Natural killer cell (primary cell): ENCODE measurements at regions not wholly inside any gene's neighbourhood (a gene's known extent, or its start where the extent isn't known, plus 50 kb on each side); places are given as distances from the start of the nearest gene placed in this dataset.

Experiments used
- ATAC-seq, 3 donors: fragments of 150-1000 bp in 2 of 3; fragments of 200-7000 bp in 1 of 3; cut with Tn5 transposase; 1 replicate in 1 of 3; 2 replicates in 2 of 3; pipeline ENCODE4 v1.10.0; 2021; ENCODE audit warnings: mild to moderate bottlenecking in 2 of 3, moderate library complexity in 2 of 3
- DNase-seq, 2 donors: peaks; one replicate each; pipeline versions ENCODE4 v3.0.0 to v3.0.0-alpha.2; 2013 to 2021; ENCODE audit warnings: mixed read lengths in 1 of 2
- H3K27ac ChIP-seq: one replicate; pipeline ENCODE4 v1.5.1; 2013; ENCODE audit warnings: mild to moderate bottlenecking, low read length
- H3K27me3 ChIP-seq: one replicate; pipeline ENCODE4 v1.6.1; 2013; ENCODE audit warnings: low read length; ENCODE audit not compliant: control insufficient read depth, insufficient read depth
- H3K36me3 ChIP-seq: one replicate; pipeline ENCODE4 v1.6.1; 2013; ENCODE audit warnings: low read length; ENCODE audit not compliant: control insufficient read depth, insufficient read depth
- H3K4me1 ChIP-seq: one replicate; pipeline ENCODE4 v1.6.1; 2013; ENCODE audit warnings: low read length; ENCODE audit not compliant: control insufficient read depth, insufficient read depth
- H3K4me3 ChIP-seq: one replicate; pipeline ENCODE4 v1.5.1; 2013; ENCODE audit warnings: low read length
- H3K9me3 ChIP-seq: one replicate; pipeline ENCODE4 v1.6.1; 2013; ENCODE audit warnings: low read length; ENCODE audit not compliant: control insufficient read depth, insufficient read depth
- H3K27ac Mint-ChIP-seq, 2 donors: one replicate each; pipeline ENCODE4 v1.8.0; 2022; ENCODE audit warnings: mild to moderate bottlenecking in 2 of 2, mixed read lengths in 2 of 2, moderate library complexity in 1 of 2
- H3K27me3 Mint-ChIP-seq, 2 donors: one replicate each; pipeline ENCODE4 v1.8.0; 2022; ENCODE audit warnings: low read depth in 2 of 2, mixed read lengths in 2 of 2
- H3K36me3 Mint-ChIP-seq: one replicate; pipeline ENCODE4 v1.8.0; 2022; ENCODE audit warnings: mixed read lengths
- H3K4me1 Mint-ChIP-seq, 2 donors: one replicate each; pipeline ENCODE4 v1.8.0; 2022; ENCODE audit warnings: mixed read lengths in 2 of 2
- H3K4me3 Mint-ChIP-seq: one replicate; pipeline ENCODE4 v1.8.0; 2022; ENCODE audit warnings: mild to moderate bottlenecking, moderate library complexity, mixed read lengths
- H3K9me3 Mint-ChIP-seq, 2 donors: one replicate each; pipeline ENCODE4 v1.8.0; 2022; ENCODE audit warnings: mixed read lengths in 2 of 2
- CTCF ChIP-seq: fragments of 200-600 bp; IDR thresholded peaks from one replicate; pipeline ENCODE4 v1.8.0; 2022; ENCODE audit warnings: antibody characterized with exemption
- WGBS: methylation state at CpG from one replicate; pipeline ENCODE4 v1.1.7; 2013; ENCODE audit warnings: missing lambda C conversion rate; ENCODE audit not compliant: insufficient coverage; 5-methylcytosine and 5-hydroxymethylcytosine counted together
- intact Hi-C: fragments of 100-400 bp; cut with micrococcal nuclease; formaldehyde crosslinking; loops from one replicate; pipeline ENCODE4 v1.14.2; 2022

- no peak for ATAC-seq
- 95% methylated on average over 42 of the region's 42 CpGs for WGBS
- Mint-ChIP-seq H3K9me3 (no peaks in the 10 kb centered on the region), H3K4me1 (peaks cover 15 to 27% of the 10 kb centered on the region in 2 donors), H3K36me3 (no peaks in the 10 kb centered on the region), H3K4me3 (no peak overlapping the region), H3K27me3 (no peaks in the 10 kb centered on the region), H3K27ac (no peak overlapping the region)
- H3K36me3 ChIP-seq: no peaks in the 10 kb centered on the region
- peaks cover 2% of the 10 kb centered on the region for H3K9me3 ChIP-seq
- no peaks in the 10 kb centered on the region for H3K27me3 ChIP-seq
- intact Hi-C loops: no loop called here
- H3K4me1 ChIP-seq: peaks cover 11% of the 10 kb centered on the region
- no peak for TF ChIP-seq CTCF
- no peak overlapping the region for H3K4me3 ChIP-seq
- H3K27ac ChIP-seq: no peak overlapping the region
- DNase-seq: no peak
Observed at GRCh38 chr12:131591714-131592709, 118.9 kb upstream of the SFSWAP start.

DNA sequence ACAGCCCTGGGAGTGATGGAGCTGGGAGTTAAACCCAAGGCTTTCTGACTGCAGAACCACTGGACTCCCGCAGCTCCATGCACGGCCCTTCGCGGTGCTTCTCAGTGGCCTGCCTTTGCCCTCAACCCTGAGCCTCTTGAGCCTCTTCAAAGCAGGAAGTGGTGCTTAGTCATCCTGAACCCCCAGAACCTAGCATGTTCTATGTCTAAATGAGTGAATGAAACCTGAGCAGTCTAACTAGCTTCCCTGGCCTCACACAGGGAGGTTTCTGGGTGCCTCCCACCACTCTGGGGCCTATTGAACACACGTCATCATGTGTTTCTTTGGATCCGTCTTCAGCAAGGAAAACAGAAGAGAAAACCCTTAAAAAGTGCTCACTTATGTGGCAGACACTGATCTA, 117.9 kb upstream of the SFSWAP start:
- H3K36me3 ChIP-seq: no peaks in the 10 kb centered on the region
- DNase-seq (no peak), ATAC-seq (peak; percentile 45 to 92 (median 83))
- peaks cover 11% of the 10 kb centered on the region for H3K4me1 ChIP-seq
- H3K27me3 Mint-ChIP-seq: no peaks in the 10 kb centered on the region
- no peak overlapping the region for H3K4me3 ChIP-seq
- H3K27ac Mint-ChIP-seq: peak overlapping the region; percentile 63 to 70
- no peaks in the 10 kb centered on the region for H3K9me3 Mint-ChIP-seq
- no peak for TF ChIP-seq CTCF
- H3K27me3 ChIP-seq: no peaks in the 10 kb centered on the region
- no peaks in the 10 kb centered on the region for H3K9me3 ChIP-seq
- no peaks in the 10 kb centered on the region for H3K36me3 Mint-ChIP-seq
- 23% methylated on average over 6 of the region's 6 CpGs for WGBS
- intact Hi-C loops: no loop called here
- H3K27ac ChIP-seq: no peak overlapping the region
- H3K4me3 Mint-ChIP-seq: peak overlapping the region; percentile 28
- H3K4me1 Mint-ChIP-seq: peaks cover 15 to 27% of the 10 kb centered on the region in 2 donors

DNA sequence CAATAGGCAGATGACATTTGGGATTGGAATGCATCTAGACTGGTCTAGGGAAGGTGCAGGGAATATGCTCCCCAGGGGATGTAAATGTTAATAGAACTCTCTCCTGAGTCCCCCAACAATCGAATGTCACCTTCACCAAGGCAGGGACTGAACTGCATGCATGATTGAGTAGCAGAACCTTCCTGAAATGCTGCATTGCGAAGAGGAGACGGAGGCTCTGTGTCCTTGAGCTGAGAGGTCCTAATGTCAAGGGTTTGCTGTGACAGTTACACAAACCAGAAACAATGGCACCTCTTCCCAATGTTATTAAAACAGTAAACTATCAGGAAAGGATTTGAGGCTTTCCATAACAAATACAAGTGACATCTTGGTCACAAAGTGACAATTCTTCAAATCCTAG, 117.5 kb upstream of the SFSWAP start:
- Mint-ChIP-seq H3K9me3 (no peaks in the 10 kb centered on the region), H3K4me3 (no peak overlapping the region), H3K27ac (peak overlapping the region; percentile 63 to 70), H3K27me3 (no peaks in the 10 kb centered on the region), H3K36me3 (no peaks in the 10 kb centered on the region), H3K4me1 (peaks cover 15 to 27% of the 10 kb centered on the region in 2 donors)
- Histone ChIP-seq H3K27me3 (no peaks in the 10 kb centered on the region), H3K4me1 (peaks cover 11% of the 10 kb centered on the region), H3K27ac (no peak overlapping the region), H3K36me3 (no peaks in the 10 kb centered on the region), H3K9me3 (no peaks in the 10 kb centered on the region), H3K4me3 (no peak overlapping the region)
- 93% methylated on average over 3 of the region's 3 CpGs for WGBS
- no peak for DNase-seq
- no peak for TF ChIP-seq CTCF
- intact Hi-C loops: no loop called here
- ATAC-seq: no peak
